Progenitor cell of endocrine pancreas (in vitro differentiated cells): ENCODE measurements at regions not wholly inside any gene's neighbourhood (a gene's known extent, or its start where the extent isn't known, plus 50 kb on each side); places are given as distances from the start of the nearest gene placed in this dataset.

ENCODE experiments used
- DNase-seq: peaks from one replicate; pipeline ENCODE4 v3.0.0; 2021; ENCODE audit warnings: low spot score; ENCODE audit not compliant: unreplicated experiment
- H3K27ac Mint-ChIP-seq: 2 replicates; pipeline ENCODE4 v1.8.0; 2021; ENCODE audit warnings: mild to moderate bottlenecking, moderate library complexity, mixed read lengths
- H3K27me3 Mint-ChIP-seq: 2 replicates; pipeline ENCODE4 v1.8.0; 2021; ENCODE audit warnings: mixed read lengths
- H3K36me3 Mint-ChIP-seq: 2 replicates; pipeline ENCODE4 v1.8.0; 2022; ENCODE audit warnings: mixed read lengths; ENCODE audit not compliant: insufficient read depth
- H3K4me1 Mint-ChIP-seq: 2 replicates; pipeline ENCODE4 v1.8.0; 2021; ENCODE audit warnings: low read depth, mixed read lengths
- H3K4me3 Mint-ChIP-seq: 2 replicates; pipeline ENCODE4 v1.8.0; 2021; ENCODE audit warnings: low read depth, mild to moderate bottlenecking, moderate library complexity, mixed read lengths
- H3K9me3 Mint-ChIP-seq: 2 replicates; pipeline ENCODE4 v1.8.0; 2021; ENCODE audit warnings: low read depth, mixed read lengths
- TF ChIP-seq, protein P1 (sequence below): fragments of 200-600 bp; sonication (generic); IDR thresholded peaks from one replicate; pipeline ENCODE4 v1.5.0; 2021; ENCODE audit warnings: antibody characterized with exemption, mild to moderate bottlenecking; ENCODE audit not compliant: unreplicated experiment

DNA sequence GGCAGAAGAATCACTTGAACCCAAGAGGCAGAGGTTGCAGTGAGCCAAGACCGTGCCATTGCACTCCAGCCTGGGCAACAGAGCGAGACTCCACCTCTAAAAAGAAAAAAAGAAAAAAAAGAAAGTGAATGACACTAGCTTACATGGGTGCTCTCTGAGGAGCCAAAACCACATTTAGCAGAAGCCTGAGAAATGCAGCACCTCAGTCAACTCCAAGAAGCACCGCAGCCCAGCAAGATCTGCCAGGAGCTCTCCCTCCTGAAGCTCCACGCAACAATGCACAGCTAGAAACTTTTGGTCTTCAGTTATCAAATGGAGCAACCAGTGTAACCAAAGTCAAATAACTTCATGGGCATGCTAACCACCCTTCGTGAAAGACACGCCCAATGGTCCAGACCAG lies 229.1 kb downstream of the SETD4 start:
- Mint-ChIP-seq H3K4me1 (peaks cover 4% of the 10 kb centered on the region), H3K27ac (no peak overlapping the region), H3K9me3 (no peaks in the 10 kb centered on the region), H3K27me3 (peaks cover 11% of the 10 kb centered on the region), H3K36me3 (no peaks in the 10 kb centered on the region), H3K4me3 (no peak overlapping the region)
- no peak for DNase-seq
- TF ChIP-seq, protein P1, sequence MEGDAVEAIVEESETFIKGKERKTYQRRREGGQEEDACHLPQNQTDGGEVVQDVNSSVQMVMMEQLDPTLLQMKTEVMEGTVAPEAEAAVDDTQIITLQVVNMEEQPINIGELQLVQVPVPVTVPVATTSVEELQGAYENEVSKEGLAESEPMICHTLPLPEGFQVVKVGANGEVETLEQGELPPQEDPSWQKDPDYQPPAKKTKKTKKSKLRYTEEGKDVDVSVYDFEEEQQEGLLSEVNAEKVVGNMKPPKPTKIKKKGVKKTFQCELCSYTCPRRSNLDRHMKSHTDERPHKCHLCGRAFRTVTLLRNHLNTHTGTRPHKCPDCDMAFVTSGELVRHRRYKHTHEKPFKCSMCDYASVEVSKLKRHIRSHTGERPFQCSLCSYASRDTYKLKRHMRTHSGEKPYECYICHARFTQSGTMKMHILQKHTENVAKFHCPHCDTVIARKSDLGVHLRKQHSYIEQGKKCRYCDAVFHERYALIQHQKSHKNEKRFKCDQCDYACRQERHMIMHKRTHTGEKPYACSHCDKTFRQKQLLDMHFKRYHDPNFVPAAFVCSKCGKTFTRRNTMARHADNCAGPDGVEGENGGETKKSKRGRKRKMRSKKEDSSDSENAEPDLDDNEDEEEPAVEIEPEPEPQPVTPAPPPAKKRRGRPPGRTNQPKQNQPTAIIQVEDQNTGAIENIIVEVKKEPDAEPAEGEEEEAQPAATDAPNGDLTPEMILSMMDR: no peak

DNA sequence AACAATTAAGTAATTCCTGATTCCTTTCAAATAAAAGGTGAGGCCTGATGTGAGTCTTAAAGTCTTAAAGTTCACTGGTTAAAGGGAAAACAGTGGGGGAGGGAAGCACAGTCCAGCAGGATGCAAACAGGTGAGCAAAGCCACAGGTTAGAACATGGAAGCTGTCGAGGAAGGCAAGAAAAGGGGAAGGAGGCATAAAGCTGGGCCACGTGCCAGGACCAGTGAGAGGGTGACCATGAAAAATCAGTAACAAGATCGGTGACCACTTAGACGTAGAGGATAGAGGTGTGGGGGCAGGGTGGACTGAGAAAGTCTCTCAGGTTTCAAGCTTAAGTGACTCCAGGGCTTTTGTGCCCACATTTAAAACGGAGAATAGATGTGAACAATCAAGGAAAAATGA lies 231.3 kb downstream of the SETD4 start:
- H3K27me3 Mint-ChIP-seq: peaks cover 7% of the 10 kb centered on the region
- TF ChIP-seq, protein P1: no peak
- no peaks in the 10 kb centered on the region for H3K36me3 Mint-ChIP-seq
- H3K4me1 Mint-ChIP-seq: peaks cover 4% of the 10 kb centered on the region
- no peak for DNase-seq
- no peak overlapping the region for H3K27ac Mint-ChIP-seq
- H3K9me3 Mint-ChIP-seq: peaks cover under 1% of the 10 kb centered on the region
- no peak overlapping the region for H3K4me3 Mint-ChIP-seq

DNA sequence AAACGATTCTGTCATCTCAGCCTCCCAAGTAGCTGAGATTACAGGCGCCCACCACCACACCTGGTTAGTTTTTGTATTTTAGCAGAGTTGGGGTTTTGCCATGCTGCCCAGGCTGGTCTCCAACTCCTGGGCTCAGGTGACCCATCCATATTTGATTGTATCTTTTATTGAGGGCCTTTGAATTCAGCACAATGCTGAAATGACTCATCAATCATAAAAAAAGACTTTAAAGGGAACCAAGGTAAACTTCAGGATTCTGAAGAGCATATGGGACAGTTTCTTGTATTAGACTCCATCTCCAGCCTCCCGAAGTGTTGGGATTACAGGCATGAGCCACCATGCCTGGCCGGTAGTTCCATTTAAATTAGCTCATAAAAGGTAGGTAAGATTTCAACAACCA lies 232.2 kb downstream of the SETD4 start:
- Mint-ChIP-seq H3K27me3 (peaks cover 7% of the 10 kb centered on the region), H3K4me1 (peaks cover 4% of the 10 kb centered on the region), H3K36me3 (no peaks in the 10 kb centered on the region), H3K27ac (no peak overlapping the region), H3K9me3 (peaks cover 4% of the 10 kb centered on the region), H3K4me3 (no peak overlapping the region)
- TF ChIP-seq, protein P1: no peak
- DNase-seq: no peak

DNA sequence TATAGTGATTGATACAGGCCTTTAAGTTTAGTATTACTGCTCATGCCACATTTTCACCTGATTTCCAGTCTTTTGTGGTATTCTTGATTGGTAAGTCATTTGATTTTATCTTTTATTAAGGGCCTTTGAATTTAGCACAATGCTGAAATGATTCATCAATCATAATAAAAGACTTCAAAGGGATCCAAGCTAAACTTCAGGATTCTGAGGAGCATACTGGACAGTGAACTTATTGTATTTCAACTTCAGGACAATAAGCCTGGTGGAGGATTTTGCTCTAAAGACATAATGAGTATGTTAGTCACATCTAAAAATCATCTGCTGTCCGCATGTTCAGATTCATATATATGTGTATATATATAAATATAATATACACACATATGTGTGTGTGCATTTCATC lies 233.3 kb downstream of the SETD4 start:
- H3K27ac Mint-ChIP-seq: no peak overlapping the region
- no peak overlapping the region for H3K4me3 Mint-ChIP-seq
- H3K9me3 Mint-ChIP-seq: peaks cover 4% of the 10 kb centered on the region
- H3K4me1 Mint-ChIP-seq: peaks cover 4% of the 10 kb centered on the region
- no peaks in the 10 kb centered on the region for H3K36me3 Mint-ChIP-seq
- peaks cover 7% of the 10 kb centered on the region for H3K27me3 Mint-ChIP-seq
- TF ChIP-seq, protein P1: no peak
- no peak for DNase-seq

DNA sequence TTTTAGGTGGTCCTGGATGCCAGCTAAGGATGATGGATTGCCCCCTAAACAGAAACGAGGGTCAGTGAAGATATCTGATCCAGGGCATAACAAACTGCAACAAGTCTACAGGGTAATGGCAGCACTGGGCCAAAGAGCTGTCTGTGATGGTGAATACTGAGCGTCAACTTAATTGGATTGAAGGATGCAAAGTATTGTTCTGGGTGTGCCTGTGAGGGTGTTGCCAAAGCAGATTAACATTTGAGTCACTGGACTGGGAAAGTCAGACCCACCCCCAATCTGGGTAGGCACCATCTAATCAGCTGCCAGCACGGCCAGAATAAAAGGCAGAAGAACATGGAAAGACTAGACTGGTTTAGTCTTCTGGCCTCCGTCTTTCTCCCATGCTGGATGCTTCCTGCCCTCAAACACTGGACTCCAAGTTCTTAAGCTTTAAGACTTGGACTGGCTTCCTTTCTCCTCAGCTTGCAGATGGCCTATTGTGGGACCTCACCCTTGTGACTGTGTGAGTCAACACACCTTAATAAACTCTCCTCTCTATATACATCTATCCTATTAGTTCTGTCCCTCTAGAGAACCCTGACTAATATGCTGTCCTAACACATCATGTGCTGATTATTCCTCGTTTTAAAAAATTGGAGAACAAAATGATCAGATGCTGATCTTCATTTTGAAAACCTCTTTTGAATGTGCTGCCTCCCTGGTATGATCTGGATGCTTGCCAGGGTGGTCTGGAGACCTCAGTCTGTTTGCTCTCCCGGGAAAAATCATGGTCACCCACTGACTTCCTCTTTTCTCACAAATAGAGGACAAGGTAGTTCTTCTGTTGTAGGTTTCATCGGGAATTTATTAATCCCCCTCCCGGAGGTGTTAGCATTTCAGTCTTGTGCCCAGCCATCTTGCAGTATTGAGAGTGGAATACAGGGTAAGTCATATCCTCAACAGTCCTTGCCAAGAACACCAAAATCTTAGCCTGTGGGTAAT lies 234.7 kb downstream of the SETD4 start:
- no peak overlapping the region for H3K4me3 Mint-ChIP-seq
- peaks cover 4% of the 10 kb centered on the region for H3K4me1 Mint-ChIP-seq
- no peak for DNase-seq
- H3K9me3 Mint-ChIP-seq: peaks cover 4% of the 10 kb centered on the region
- H3K36me3 Mint-ChIP-seq: no peaks in the 10 kb centered on the region
- TF ChIP-seq, protein P1: no peak
- H3K27ac Mint-ChIP-seq: no peak overlapping the region
- H3K27me3 Mint-ChIP-seq: peaks cover 7% of the 10 kb centered on the region
